GM18511 (cell line): ENCODE measurements at regions not wholly inside any gene's neighbourhood (a gene's known extent, or its start where the extent isn't known, plus 50 kb on each side); places are given as distances from the start of the nearest gene placed in this dataset.

Source experiments
- ATAC-seq: cut with Tn5 transposase; IDR thresholded peaks from one replicate; pipeline ENCODE4 v1.9.1; 2021; ENCODE audit warnings: mild to moderate bottlenecking, moderate library complexity; ENCODE audit not compliant: unreplicated experiment

- ATAC-seq: no peak
These were observed 122.6 kb upstream of the ARRDC4 start for GRCh38 chr15:97837896-97838295.

DNA sequence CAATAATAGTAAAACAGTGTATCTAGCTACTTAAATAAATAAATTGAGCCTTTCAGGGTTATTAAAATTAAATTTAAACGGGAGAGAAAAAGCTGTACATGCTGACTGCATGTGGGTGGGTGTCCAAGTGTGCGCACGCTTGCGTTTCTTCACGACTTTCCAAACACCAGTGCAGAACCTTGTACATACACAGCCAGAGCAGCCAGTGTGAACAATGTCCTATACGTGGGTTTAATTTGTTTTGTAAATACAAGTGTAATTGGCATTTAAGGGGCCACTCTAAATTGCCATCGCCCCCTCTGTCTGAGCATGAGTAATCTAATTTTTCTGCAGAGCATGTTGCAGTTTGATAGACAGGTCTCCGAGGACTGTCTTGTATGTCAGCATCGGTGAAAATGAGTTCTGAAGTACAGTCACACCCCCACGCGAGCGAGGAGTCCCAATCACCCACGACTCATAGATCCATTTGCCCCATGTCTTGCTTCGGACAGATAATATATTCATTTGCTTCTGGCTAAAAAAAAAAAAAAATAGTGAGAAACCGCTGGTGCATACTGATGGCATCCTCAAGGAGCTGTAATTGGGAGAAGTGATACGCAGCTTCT, 121.8 kb upstream of the ARRDC4 start:
- no peak for ATAC-seq

- ATAC-seq: no peak
These were observed 120.0 kb upstream of the ARRDC4 start for GRCh38 chr15:97840501-97840900.

GRCh38 chr15:97841558-97841957, 118.9 kb upstream of the ARRDC4 start:
- ATAC-seq: no peak

- no peak for ATAC-seq
These were observed 111.3 kb upstream of the ARRDC4 start for GRCh38 chr15:97849183-97849582.

DNA sequence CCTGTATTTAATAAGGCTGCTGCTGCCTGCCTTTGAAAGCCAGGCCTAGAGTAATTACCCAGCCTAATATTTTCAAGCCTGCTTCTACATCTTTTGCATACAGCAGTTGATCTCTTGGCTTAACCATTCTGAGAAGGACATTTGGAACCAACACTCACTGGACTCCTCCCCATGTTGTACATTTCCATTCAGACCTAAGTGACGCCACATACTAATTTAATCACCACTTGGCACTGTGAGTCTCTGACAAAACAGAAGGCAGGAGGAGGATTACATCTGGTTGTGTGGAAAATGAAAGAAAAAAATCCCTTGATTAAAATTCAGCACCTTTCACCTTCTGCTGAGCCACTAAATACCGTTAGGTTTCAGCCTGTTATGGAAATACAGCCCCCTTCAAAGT, 102.2 kb upstream of the ARRDC4 start:
- no peak for ATAC-seq

GRCh38 chr15:97861529-97862260, 98.8 kb upstream of the ARRDC4 start:
- no peak for ATAC-seq

- ATAC-seq: no peak
These were observed 93.5 kb upstream of the ARRDC4 start for GRCh38 chr15:97866959-97867358.

DNA sequence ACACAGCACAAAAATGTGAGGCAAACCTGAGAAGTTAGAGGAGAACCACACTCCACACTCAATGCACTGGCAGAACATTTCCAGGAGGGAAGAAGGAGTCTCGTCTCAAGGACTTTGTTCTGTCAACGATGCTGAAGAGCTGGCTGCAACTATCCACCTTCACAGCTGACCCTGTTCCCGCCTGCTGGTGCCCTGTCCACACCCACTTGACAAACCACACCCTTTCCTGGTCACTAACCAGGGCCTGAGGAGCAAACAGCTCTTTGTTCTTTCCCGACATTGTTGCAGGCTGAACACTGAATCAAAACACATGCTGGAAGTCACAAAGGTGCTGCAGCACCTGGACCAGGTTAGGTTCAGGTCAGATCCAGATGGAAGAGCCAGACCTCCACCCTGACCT, 92.6 kb upstream of the ARRDC4 start:
- ATAC-seq: no peak

DNA sequence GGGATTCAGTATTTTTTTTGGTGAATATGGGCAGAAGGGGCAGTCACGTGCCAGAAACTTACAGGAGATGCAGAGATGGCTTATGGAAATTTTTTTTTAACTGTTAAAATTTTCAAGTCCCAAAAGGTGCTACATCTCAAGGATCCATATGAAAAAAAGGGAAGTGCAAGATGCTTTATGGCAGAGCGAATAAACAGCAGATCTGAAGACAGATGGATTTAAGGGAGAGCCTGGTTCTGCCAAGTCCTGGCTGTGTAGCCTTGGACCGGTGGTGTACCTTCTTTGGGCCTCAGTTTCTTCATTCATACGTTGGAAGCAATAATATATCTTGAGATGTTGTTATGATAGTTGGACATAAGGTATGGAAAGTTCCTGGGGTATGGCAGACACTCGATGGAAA, 91.5 kb upstream of the ARRDC4 start:
- ATAC-seq: no peak

DNA sequence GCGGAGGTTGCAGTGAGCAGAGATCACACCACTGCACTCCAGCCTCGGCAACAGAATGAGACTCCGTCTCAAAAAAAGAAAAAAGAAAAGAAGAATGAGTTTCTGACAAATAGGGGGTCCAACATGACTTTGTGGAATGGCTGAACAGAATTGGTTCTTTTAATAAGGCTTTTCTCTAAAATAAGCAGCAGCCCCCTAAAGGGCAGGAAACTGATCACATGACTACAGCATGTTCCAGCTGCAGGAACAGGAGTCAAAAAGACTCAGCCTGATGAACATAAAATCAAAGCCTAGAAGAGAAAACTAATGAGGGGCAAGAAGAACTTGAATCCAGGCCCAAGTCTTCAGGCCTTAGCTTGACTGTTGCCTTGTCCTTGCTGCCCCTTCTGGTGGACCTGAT, 89.7 kb upstream of the ARRDC4 start:
- no peak for ATAC-seq

DNA sequence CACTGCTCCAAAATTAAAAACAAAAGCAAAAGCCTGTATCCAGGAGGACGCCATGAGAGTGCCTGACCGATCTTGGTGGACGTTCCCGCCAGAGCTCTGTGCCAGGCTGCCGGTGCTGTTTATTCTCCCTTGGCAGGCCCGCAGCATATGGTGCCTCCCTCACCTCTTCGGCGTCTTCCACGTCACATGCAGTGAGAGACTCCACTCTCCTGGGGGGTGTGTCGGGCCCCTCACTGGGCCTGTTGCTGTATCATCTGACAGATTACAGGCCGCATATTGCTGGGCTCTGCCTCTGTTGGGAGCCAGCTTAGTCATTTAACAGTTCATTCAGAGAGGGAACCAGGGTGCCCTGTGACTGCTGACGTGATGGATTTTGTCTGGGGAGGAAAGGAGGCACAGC, 86.4 kb upstream of the ARRDC4 start:
- no peak for ATAC-seq

DNA sequence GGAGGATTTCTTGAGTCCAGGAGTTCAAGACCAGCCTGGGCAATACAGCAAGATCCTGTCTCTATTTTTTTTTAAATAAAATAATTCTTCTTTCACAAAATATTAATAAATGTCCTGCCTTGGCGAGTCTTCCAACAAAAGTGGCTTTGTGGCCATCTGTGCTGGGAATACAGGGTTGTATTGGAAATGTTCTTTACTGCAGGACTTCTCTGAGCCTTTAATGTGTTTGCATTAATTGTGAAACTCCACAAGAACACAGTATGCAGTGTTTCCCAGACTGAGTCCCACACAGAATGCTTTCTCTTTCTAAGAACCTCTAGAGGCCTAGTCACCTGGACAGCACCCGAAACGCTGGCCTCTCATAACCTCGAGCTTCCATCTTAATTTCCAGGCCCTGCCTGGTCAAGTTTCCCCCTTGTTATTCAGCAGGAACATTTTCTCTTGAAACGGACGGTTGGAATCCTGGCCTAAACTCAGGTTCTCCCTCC, 85.4 kb upstream of the ARRDC4 start:
- no peak for ATAC-seq

- no peak for ATAC-seq
These were observed 84.8 kb upstream of the ARRDC4 start for GRCh38 chr15:97875513-97876280.

DNA sequence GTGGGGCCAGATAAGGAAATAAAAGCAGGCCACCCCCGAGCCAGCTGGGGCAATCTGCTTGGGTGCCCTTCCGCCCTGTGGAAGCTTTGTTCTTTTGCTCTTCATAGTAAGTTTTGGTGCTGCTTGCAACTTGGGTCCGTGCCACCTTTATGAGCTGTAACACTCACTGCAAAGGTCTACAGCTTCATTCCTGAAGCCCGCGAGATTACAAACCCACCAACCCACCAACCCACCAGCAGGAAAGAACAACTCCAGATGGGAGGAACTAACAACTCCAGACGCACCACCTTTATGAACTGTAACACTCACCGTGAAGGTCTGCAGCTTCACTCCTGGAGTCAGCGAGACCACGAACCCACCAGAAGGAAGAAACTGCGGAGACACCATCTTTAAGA, 84.2 kb upstream of the ARRDC4 start:
- ATAC-seq: no peak

GRCh38 chr15:97881346-97881965, 79.0 kb upstream of the ARRDC4 start:
- ATAC-seq: no peak

DNA sequence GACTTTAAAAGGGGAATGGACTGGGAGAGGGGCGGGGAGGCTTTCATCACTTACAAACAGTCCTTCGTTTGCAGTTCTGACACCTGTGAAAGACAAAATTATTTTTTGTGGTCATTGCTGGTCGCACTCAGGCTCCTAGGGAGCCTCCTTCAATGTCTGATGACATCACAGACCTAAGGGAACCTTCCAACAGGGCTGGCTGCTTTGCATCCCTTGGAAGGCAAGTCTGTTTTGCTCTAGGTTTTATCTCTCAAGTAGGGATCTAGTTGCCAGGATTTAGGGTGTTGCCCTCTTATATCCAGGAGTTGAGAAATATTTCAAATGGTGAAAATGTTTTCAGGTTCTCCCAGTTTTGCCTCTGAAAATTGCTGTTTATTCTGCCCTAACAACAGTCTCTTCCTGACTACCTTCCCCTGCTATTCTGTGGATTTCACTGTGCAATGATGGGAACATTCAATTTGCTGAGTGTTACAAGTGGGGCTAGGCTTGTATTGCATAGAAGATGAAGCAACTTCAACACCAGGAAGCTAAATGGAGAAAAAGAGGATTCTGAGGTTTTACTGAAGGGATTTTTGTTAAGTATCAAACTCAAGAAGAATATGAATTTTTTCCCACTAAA, 75.9 kb upstream of the ARRDC4 start:
- no peak for ATAC-seq

DNA sequence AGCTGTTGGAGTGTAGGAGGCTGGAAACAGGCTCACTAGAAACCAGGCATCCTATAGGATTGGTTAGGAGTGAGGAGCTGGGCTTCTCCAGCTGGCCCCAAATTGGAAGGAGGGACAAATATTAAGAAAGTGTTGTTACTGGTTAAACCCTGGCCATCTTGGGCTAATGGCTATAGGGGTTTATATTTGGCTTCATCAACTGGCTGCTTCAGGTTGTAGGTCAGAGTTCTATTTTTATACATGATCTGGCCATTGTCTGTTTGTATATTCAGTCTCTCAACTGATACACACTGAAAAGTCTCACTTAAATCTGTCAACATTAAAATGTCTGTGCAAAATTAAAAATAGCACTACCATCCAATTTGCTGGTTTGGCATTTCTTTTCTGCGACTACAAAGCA, 70.2 kb upstream of the ARRDC4 start:
- no peak for ATAC-seq

GRCh38 chr15:97892167-97892938, 68.2 kb upstream of the ARRDC4 start:
- ATAC-seq: no peak

- no peak for ATAC-seq
These were observed 66.5 kb upstream of the ARRDC4 start for GRCh38 chr15:97893967-97894366.
